CD8-positive, alpha-beta memory T cell (primary cell): ENCODE measurements at regions not wholly inside any gene's neighbourhood (a gene's known extent, or its start where the extent isn't known, plus 50 kb on each side); places are given as distances from the start of the nearest gene placed in this dataset.

Experiments used
- CTCF ChIA-PET: fragments of 350-600 bp; sonication (Branson Sonifier 250); formaldehyde crosslinking; loops from one replicate; lab custom pipeline; 2021; ENCODE audit warnings: antibody characterized with exemption; lab: Charles Lee
- POLR2A ChIA-PET: fragments of 350-600 bp; sonication (Branson Sonifier 250); formaldehyde crosslinking; loops from one replicate; lab custom pipeline; 2021; ENCODE audit warnings: antibody characterized with exemption; lab: Charles Lee
- DNase-seq, 5 donors: peaks; one replicate each; pipeline versions ENCODE4 v3.0.0 to v3.0.0-alpha.2; 2020 to 2022; ENCODE audit warnings: mixed read lengths in 1 of 5
- H3K27ac ChIP-seq: one replicate; pipeline ENCODE4 v1.7.0; 2013; ENCODE audit warnings: low read depth, mild to moderate bottlenecking, low read length, moderate library complexity
- H3K27me3 ChIP-seq: 2 replicates; pipeline ENCODE4 v1.7.0; 2013; ENCODE audit warnings: low read length, mild to moderate bottlenecking; ENCODE audit not compliant: insufficient read depth, poor library complexity, severe bottlenecking
- H3K36me3 ChIP-seq: 2 replicates; pipeline ENCODE4 v1.7.0; 2013; ENCODE audit warnings: mild to moderate bottlenecking, low read length, moderate library complexity; ENCODE audit not compliant: insufficient read depth
- H3K4me1 ChIP-seq: 2 replicates; pipeline ENCODE4 v1.7.0; 2013; ENCODE audit warnings: mild to moderate bottlenecking, low read length, moderate library complexity; ENCODE audit not compliant: insufficient read depth
- H3K4me3 ChIP-seq: 2 replicates; pipeline ENCODE4 v1.7.0; 2013; ENCODE audit warnings: mild to moderate bottlenecking, low read length
- H3K9me3 ChIP-seq: 2 replicates; pipeline ENCODE4 v1.7.0; 2013; ENCODE audit warnings: mild to moderate bottlenecking, low read length
- H3K27ac Mint-ChIP-seq, 8 donors: one replicate each; pipeline ENCODE4 v1.8.0; 2020 to 2021; ENCODE audit warnings: mixed read lengths in 8 of 8, mild to moderate bottlenecking in 6 of 8, inconsistent platforms in 3 of 8, moderate library complexity in 3 of 8
- H3K27me3 Mint-ChIP-seq, 2 donors: one replicate each; pipeline ENCODE4 v1.8.0; 2020 to 2021; ENCODE audit warnings: mixed read lengths in 2 of 2, mild to moderate bottlenecking in 1 of 2, moderate library complexity in 1 of 2
- H3K36me3 Mint-ChIP-seq, 3 donors: one replicate each; pipeline ENCODE4 v1.8.0; 2020 to 2021; ENCODE audit warnings: mixed read lengths in 3 of 3, inconsistent platforms in 1 of 3, mild to moderate bottlenecking in 1 of 3
- H3K4me1 Mint-ChIP-seq, 3 donors: one replicate each; pipeline ENCODE4 v1.8.0; 2020 to 2021; ENCODE audit warnings: mixed read lengths in 3 of 3, inconsistent platforms in 1 of 3, mild to moderate bottlenecking in 1 of 3
- H3K4me3 Mint-ChIP-seq, 7 donors: one replicate each; pipeline ENCODE4 v1.8.0; 2020 to 2021; ENCODE audit warnings: mixed read lengths in 7 of 7, mild to moderate bottlenecking in 6 of 7, moderate library complexity in 4 of 7, inconsistent platforms in 2 of 7
- H3K9me3 Mint-ChIP-seq, 5 donors: one replicate each; pipeline ENCODE4 v1.8.0; 2020 to 2022; ENCODE audit warnings: mixed read lengths in 5 of 5, mild to moderate bottlenecking in 3 of 5, moderate library complexity in 2 of 5, inconsistent platforms in 1 of 5

DNA sequence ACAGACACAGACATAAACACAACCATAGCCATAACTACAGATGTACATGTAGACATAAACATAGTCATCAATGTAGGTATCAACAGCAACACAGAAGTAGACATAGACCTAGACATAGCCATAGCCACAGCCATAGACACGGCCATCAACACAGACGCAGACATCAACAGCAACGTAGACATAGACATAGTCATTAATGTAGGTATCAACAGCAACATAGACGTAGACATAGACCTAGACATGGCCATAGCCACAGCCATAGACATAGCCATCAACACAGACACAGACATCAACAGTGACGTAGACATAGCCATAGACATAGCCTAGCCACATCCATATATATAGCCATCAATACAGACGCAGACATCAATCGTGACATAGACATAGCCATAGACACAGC lies 258.3 kb upstream of the FOXQ1 start:
- Mint-ChIP-seq H3K9me3 (no peaks in the 10 kb centered on the region), H3K4me3 (no peak overlapping the region), H3K27me3 (peaks cover 12 to 20% of the 10 kb centered on the region in 2 donors), H3K36me3 (no peaks in the 10 kb centered on the region), H3K4me1 (no peaks in the 10 kb centered on the region), H3K27ac (no peak overlapping the region)
- Histone ChIP-seq H3K27ac (no peak overlapping the region), H3K36me3 (no peaks in the 10 kb centered on the region), H3K4me1 (no peaks in the 10 kb centered on the region), H3K4me3 (no peak overlapping the region), H3K9me3 (no peaks in the 10 kb centered on the region), H3K27me3 (peaks cover 3% of the 10 kb centered on the region)
- ChIA-PET CTCF (no interaction called here), POLR2A (no interaction called here)
- DNase-seq: no peak

DNA sequence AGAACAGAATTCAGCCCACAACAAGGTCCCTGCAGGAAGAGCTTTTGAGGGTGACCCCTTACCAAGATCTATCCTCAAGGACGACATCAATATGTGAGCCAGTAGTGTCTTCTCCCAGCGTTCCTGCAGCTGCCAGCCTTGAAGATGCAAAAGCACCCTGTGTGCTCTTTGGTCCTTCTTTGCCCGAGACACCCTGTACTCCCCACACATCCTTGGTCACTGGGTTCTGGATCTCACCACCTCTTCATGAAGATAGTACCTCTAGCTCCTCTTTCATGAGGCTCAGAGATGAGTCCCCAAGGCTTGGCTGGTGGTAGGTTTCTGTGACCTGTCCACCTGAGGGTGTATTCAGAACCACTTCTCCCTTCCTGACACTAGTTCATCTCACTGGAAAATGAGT lies 259.6 kb upstream of the FOXQ1 start:
- Histone ChIP-seq H3K4me3 (no peak overlapping the region), H3K27ac (no peak overlapping the region), H3K27me3 (peaks cover 3% of the 10 kb centered on the region), H3K36me3 (no peaks in the 10 kb centered on the region), H3K4me1 (no peaks in the 10 kb centered on the region), H3K9me3 (no peaks in the 10 kb centered on the region)
- ChIA-PET CTCF (no interaction called here), POLR2A (no interaction called here)
- DNase-seq: no peak
- no peaks in the 10 kb centered on the region for H3K36me3 Mint-ChIP-seq
- no peak overlapping the region for H3K4me3 Mint-ChIP-seq
- H3K27ac Mint-ChIP-seq: no peak overlapping the region
- peaks cover 10 to 25% of the 10 kb centered on the region in 2 donors for H3K27me3 Mint-ChIP-seq
- H3K9me3 Mint-ChIP-seq: no peaks in the 10 kb centered on the region
- H3K4me1 Mint-ChIP-seq: no peaks in the 10 kb centered on the region

- Histone ChIP-seq H3K9me3 (no peaks in the 10 kb centered on the region), H3K36me3 (no peaks in the 10 kb centered on the region), H3K27ac (no peak overlapping the region), H3K27me3 (peaks cover 3% of the 10 kb centered on the region), H3K4me3 (no peak overlapping the region), H3K4me1 (no peaks in the 10 kb centered on the region)
- no peak for DNase-seq
- Mint-ChIP-seq H3K27me3 (peaks cover 18 to 35% of the 10 kb centered on the region in 2 donors), H3K36me3 (no peaks in the 10 kb centered on the region), H3K9me3 (peaks cover 0 to 2% (median 0%) of the 10 kb centered on the region in 5 donors), H3K4me3 (no peak overlapping the region), H3K27ac (no peak overlapping the region), H3K4me1 (no peaks in the 10 kb centered on the region)
- ChIA-PET CTCF (no interaction called here), POLR2A (no interaction called here)
Observed at GRCh38 chr6:1049900-1050299, 262.0 kb upstream of the FOXQ1 start.

GRCh38 chr6:1049170-1049569 lies 262.7 kb upstream of the FOXQ1 start:
- ChIA-PET CTCF (no interaction called here), POLR2A (no interaction called here)
- no peak for DNase-seq
- peaks cover 18 to 41% of the 10 kb centered on the region in 2 donors for H3K27me3 Mint-ChIP-seq
- H3K9me3 Mint-ChIP-seq: peaks cover 0 to 2% (median 0%) of the 10 kb centered on the region in 5 donors
- H3K36me3 Mint-ChIP-seq: no peaks in the 10 kb centered on the region
- Histone ChIP-seq H3K27ac (no peak overlapping the region), H3K36me3 (no peaks in the 10 kb centered on the region), H3K4me1 (no peaks in the 10 kb centered on the region), H3K27me3 (peaks cover 3% of the 10 kb centered on the region), H3K4me3 (no peak overlapping the region), H3K9me3 (no peaks in the 10 kb centered on the region)
- H3K4me1 Mint-ChIP-seq: no peaks in the 10 kb centered on the region
- no peak overlapping the region for H3K4me3 Mint-ChIP-seq
- no peak overlapping the region for H3K27ac Mint-ChIP-seq

DNA sequence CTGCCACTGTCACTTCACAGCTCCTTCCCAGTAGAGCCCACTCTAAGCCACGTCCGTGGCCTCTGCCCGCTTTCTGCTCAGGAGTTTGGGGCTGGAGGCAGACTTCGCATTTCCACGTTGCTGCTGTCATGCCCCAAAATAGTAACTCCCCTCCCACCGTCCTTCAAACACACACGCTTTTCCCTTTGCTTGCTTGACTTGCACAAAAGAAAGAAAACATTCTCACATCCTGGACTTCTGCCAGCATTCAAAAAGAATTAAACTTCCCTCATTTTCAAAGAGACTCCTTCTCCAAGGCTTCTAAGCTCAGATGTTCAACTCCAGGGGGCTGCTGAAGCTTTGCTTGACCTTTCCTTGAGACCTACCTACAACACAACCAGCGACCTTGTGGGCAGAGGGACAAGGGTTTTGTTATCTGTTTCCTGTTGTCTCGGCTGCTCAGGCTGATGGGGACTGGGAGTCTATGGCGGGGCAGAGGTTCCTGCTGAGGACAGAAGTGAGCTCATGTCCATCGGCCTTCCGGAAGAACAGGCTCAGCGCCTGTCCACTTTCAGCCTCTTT lies 263.8 kb upstream of the FOXQ1 start:
- Mint-ChIP-seq H3K9me3 (peaks cover 0 to 2% (median 0%) of the 10 kb centered on the region in 5 donors), H3K27me3 (peaks cover 18 to 47% of the 10 kb centered on the region in 2 donors), H3K4me1 (no peaks in the 10 kb centered on the region), H3K4me3 (no peak overlapping the region), H3K36me3 (no peaks in the 10 kb centered on the region), H3K27ac (no peak overlapping the region)
- ChIA-PET POLR2A (no interaction called here), CTCF (no interaction called here)
- Histone ChIP-seq H3K27me3 (peaks cover 3% of the 10 kb centered on the region), H3K4me1 (no peaks in the 10 kb centered on the region), H3K27ac (no peak overlapping the region), H3K9me3 (no peaks in the 10 kb centered on the region), H3K4me3 (no peak overlapping the region), H3K36me3 (no peaks in the 10 kb centered on the region)
- no peak for DNase-seq

- Histone ChIP-seq H3K36me3 (no peaks in the 10 kb centered on the region), H3K27me3 (no peaks in the 10 kb centered on the region), H3K4me1 (no peaks in the 10 kb centered on the region), H3K27ac (no peak overlapping the region), H3K4me3 (no peak overlapping the region), H3K9me3 (no peaks in the 10 kb centered on the region)
- H3K36me3 Mint-ChIP-seq: no peaks in the 10 kb centered on the region
- peaks cover 0 to 2% (median 0%) of the 10 kb centered on the region in 5 donors for H3K9me3 Mint-ChIP-seq
- no peak overlapping the region for H3K27ac Mint-ChIP-seq
- CTCF ChIA-PET: no interaction called here
- H3K4me1 Mint-ChIP-seq: no peaks in the 10 kb centered on the region
- POLR2A ChIA-PET: no interaction called here
- peaks cover 17 to 53% of the 10 kb centered on the region in 2 donors for H3K27me3 Mint-ChIP-seq
- no peak overlapping the region for H3K4me3 Mint-ChIP-seq
- no peak for DNase-seq
Observed at GRCh38 chr6:1045239-1045638, 266.7 kb upstream of the FOXQ1 start.

GRCh38 chr6:1044040-1044836 lies 267.7 kb upstream of the FOXQ1 start:
- Histone ChIP-seq H3K9me3 (no peaks in the 10 kb centered on the region), H3K4me3 (no peak overlapping the region), H3K27ac (no peak overlapping the region), H3K36me3 (no peaks in the 10 kb centered on the region), H3K4me1 (no peaks in the 10 kb centered on the region), H3K27me3 (no peaks in the 10 kb centered on the region)
- Mint-ChIP-seq H3K9me3 (peaks cover 0 to 2% (median 0%) of the 10 kb centered on the region in 5 donors), H3K4me1 (no peaks in the 10 kb centered on the region), H3K36me3 (no peaks in the 10 kb centered on the region), H3K27ac (no peak overlapping the region), H3K4me3 (no peak overlapping the region), H3K27me3 (peaks cover 14 to 45% of the 10 kb centered on the region in 2 donors)
- ChIA-PET POLR2A (no interaction called here), CTCF (no interaction called here)
- no peak for DNase-seq

DNA sequence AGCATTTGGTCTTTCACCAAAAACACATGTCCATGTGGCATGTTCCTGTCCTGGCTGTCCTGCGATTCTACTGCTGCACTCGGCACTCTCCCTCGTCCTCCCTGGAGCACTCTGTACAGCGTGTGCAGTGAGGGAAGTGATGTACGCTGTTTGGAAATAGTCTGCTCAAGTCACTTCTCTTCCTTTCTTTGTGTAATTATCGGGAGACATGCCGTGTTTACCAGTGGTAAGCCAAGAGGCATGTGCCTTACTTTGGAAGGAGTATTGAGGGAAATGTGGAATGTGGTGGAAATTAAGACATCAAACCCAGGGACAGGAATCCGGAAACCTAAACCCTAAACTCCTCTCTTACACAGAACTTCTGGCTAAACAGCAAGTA lies 268.5 kb upstream of the FOXQ1 start:
- no peak overlapping the region for H3K4me3 ChIP-seq
- Mint-ChIP-seq H3K27ac (no peak overlapping the region), H3K4me1 (no peaks in the 10 kb centered on the region), H3K36me3 (no peaks in the 10 kb centered on the region), H3K27me3 (peaks cover 14 to 49% of the 10 kb centered on the region in 2 donors), H3K4me3 (no peak overlapping the region), H3K9me3 (peaks cover 0 to 2% (median 0%) of the 10 kb centered on the region in 5 donors)
- no peaks in the 10 kb centered on the region for H3K9me3 ChIP-seq
- CTCF ChIA-PET: no interaction called here
- H3K27me3 ChIP-seq: no peaks in the 10 kb centered on the region
- no peaks in the 10 kb centered on the region for H3K4me1 ChIP-seq
- POLR2A ChIA-PET: no interaction called here
- H3K36me3 ChIP-seq: no peaks in the 10 kb centered on the region
- no peak overlapping the region for H3K27ac ChIP-seq
- no peak for DNase-seq
